Astrocyte (in vitro differentiated cells and primary cell): ENCODE measurements at regions not wholly inside any gene's neighbourhood (a gene's known extent, or its start where the extent isn't known, plus 50 kb on each side); places are given as distances from the start of the nearest gene placed in this dataset.

Source experiments
- DNase-seq: peaks from one replicate; pipeline ENCODE4 v3.0.0-alpha.2; 2010; ENCODE audit warnings: low read depth
- FAIRE-seq: peaks from 2 replicates; lab custom pipeline; 2011; peaks lifted over from hg19 to GRCh38; lab: Jason Lieb, UNC
- H2AFZ ChIP-seq: 2 replicates; pipeline ENCODE4 v1.6.0; 2012; ENCODE audit warnings: low read depth, low read length, inconsistent platforms
- H3K27ac ChIP-seq: 2 replicates; pipeline ENCODE4 v1.5.1; 2011; ENCODE audit warnings: low read depth, low read length, inconsistent platforms
- H3K27me3 ChIP-seq: 2 replicates; pipeline ENCODE4 v1.6.0; 2011; ENCODE audit warnings: low read length, inconsistent platforms; ENCODE audit not compliant: insufficient read depth
- H3K36me3 ChIP-seq: 2 replicates; pipeline ENCODE4 v1.5.1; 2011; ENCODE audit warnings: low read length, inconsistent platforms; ENCODE audit not compliant: insufficient read depth
- H3K4me1 ChIP-seq: 2 replicates; pipeline ENCODE4 v1.5.1; 2011; ENCODE audit warnings: low read length, inconsistent platforms; ENCODE audit not compliant: insufficient read depth
- H3K4me2 ChIP-seq: 2 replicates; pipeline ENCODE4 v1.6.0; 2012; ENCODE audit warnings: low read length, inconsistent platforms
- H3K4me3 ChIP-seq: 2 replicates; pipeline ENCODE4 v1.5.1; 2011; ENCODE audit warnings: low read depth, mild to moderate bottlenecking, low read length, inconsistent platforms; ENCODE audit not compliant: insufficient read depth
- H3K79me2 ChIP-seq: 2 replicates; pipeline ENCODE4 v1.6.0; 2012; ENCODE audit warnings: mild to moderate bottlenecking, low read length, inconsistent platforms; ENCODE audit not compliant: insufficient read depth
- H3K9ac ChIP-seq: 2 replicates; pipeline ENCODE4 v1.6.0; 2012; ENCODE audit warnings: mild to moderate bottlenecking, low read length, inconsistent platforms
- H3K9me3 ChIP-seq: 2 replicates; pipeline ENCODE4 v1.5.1; 2012; ENCODE audit warnings: low read depth, mild to moderate bottlenecking, low read length, inconsistent platforms; ENCODE audit not compliant: insufficient read depth
- H4K20me1 ChIP-seq: 2 replicates; pipeline ENCODE4 v1.6.0; 2012; ENCODE audit warnings: low read length, inconsistent platforms; ENCODE audit not compliant: insufficient read depth
- H3K27ac Mint-ChIP-seq: one replicate; pipeline ENCODE4 v1.8.0; 2021; ENCODE audit warnings: mild to moderate bottlenecking, mixed read lengths; ENCODE audit not compliant: unreplicated experiment
- H3K27me3 Mint-ChIP-seq: one replicate; pipeline ENCODE4 v1.8.0; 2021; ENCODE audit warnings: low read depth, mixed read lengths; ENCODE audit not compliant: unreplicated experiment
- H3K36me3 Mint-ChIP-seq: one replicate; pipeline ENCODE4 v1.8.0; 2021; ENCODE audit warnings: low read depth, mixed read lengths; ENCODE audit not compliant: unreplicated experiment
- H3K4me1 Mint-ChIP-seq: one replicate; pipeline ENCODE4 v1.8.0; 2021; ENCODE audit warnings: low read depth, mixed read lengths; ENCODE audit not compliant: unreplicated experiment
- H3K4me3 Mint-ChIP-seq: one replicate; pipeline ENCODE4 v1.8.0; 2021; ENCODE audit warnings: mild to moderate bottlenecking, moderate library complexity, mixed read lengths; ENCODE audit not compliant: unreplicated experiment
- H3K9me3 Mint-ChIP-seq: one replicate; pipeline ENCODE4 v1.8.0; 2021; ENCODE audit warnings: mild to moderate bottlenecking, mixed read lengths; ENCODE audit not compliant: unreplicated experiment
- EZH2 ChIP-seq: IDR thresholded peaks from 2 replicates; pipeline ENCODE4 v1.6.1; 2012; ENCODE audit warnings: mild to moderate bottlenecking, low read length, inconsistent platforms; ENCODE audit not compliant: insufficient read depth
- TF ChIP-seq, protein P1 (sequence below): IDR thresholded peaks from 2 replicates; pipeline ENCODE4 v1.5.1; 2011; ENCODE audit warnings: low read depth, mild to moderate bottlenecking, inconsistent platforms, low read length, moderate library complexity; ENCODE audit not compliant: insufficient read depth

DNA sequence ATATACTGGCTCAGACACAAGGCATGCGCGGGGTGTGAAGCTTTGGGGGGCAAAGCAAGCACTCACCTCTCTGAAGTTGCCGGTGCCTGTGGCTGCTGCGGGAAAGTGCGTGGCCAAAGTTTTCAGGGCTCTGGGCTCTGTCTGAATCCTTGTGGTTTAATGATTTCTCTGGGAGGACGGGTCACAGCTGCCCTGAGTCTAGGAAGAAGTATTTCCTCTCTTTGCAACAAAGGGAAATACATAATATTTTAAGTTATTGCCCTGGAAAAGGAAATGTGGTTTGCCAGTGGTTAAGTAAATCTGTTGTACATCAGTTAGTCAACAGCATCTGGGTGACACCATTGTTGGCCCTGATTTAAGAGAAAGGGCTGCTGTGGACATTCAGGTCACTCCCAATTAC is 56.7 kb upstream of the ZDBF2 start:
- Histone ChIP-seq H3K27ac (no peak overlapping the region), H3K27me3 (peaks cover 3% of the 10 kb centered on the region), H4K20me1 (no peaks in the 10 kb centered on the region), H3K4me1 (peaks cover 10% of the 10 kb centered on the region), H3K4me2 (peak overlapping the region; percentile 58), H3K79me2 (no peaks in the 10 kb centered on the region), H3K9ac (no peak overlapping the region), H3K4me3 (peak overlapping the region; percentile 6), H3K36me3 (no peaks in the 10 kb centered on the region), H3K9me3 (no peaks in the 10 kb centered on the region), H2AFZ (no peak overlapping the region)
- DNase-seq: peak; percentile 39
- H3K27me3 Mint-ChIP-seq: no peaks in the 10 kb centered on the region
- no peaks in the 10 kb centered on the region for H3K36me3 Mint-ChIP-seq
- H3K4me1 Mint-ChIP-seq: peaks cover 24% of the 10 kb centered on the region
- TF ChIP-seq, protein P1, sequence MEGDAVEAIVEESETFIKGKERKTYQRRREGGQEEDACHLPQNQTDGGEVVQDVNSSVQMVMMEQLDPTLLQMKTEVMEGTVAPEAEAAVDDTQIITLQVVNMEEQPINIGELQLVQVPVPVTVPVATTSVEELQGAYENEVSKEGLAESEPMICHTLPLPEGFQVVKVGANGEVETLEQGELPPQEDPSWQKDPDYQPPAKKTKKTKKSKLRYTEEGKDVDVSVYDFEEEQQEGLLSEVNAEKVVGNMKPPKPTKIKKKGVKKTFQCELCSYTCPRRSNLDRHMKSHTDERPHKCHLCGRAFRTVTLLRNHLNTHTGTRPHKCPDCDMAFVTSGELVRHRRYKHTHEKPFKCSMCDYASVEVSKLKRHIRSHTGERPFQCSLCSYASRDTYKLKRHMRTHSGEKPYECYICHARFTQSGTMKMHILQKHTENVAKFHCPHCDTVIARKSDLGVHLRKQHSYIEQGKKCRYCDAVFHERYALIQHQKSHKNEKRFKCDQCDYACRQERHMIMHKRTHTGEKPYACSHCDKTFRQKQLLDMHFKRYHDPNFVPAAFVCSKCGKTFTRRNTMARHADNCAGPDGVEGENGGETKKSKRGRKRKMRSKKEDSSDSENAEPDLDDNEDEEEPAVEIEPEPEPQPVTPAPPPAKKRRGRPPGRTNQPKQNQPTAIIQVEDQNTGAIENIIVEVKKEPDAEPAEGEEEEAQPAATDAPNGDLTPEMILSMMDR: no peak
- no peak for TF ChIP-seq EZH2
- peak overlapping the region; percentile 40 for H3K4me3 Mint-ChIP-seq
- peaks cover 8% of the 10 kb centered on the region for H3K9me3 Mint-ChIP-seq
- H3K27ac Mint-ChIP-seq: peak overlapping the region; percentile 38
- FAIRE-seq: no peak

DNA sequence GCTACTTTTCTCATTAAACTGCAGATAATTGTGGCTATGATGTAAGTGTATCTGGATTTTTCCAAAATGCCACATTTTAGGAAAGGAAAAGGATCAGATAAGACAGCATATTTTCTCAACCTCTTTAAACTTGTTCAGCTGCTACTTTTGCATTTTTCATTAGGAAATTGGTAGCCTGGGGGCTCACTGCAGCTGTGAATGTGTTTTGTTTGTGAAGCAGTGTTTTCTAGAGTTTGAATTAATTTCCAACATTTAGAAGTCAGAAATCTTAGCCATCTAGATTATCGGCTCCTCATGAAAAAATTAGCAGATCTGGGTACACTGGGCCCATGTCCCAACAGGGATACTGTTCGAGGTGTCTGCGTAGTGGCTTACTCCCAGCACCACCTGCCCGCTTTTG is 56.3 kb upstream of the ZDBF2 start:
- Histone ChIP-seq H3K9me3 (no peaks in the 10 kb centered on the region), H3K4me3 (no peak overlapping the region), H3K4me1 (peaks cover 10% of the 10 kb centered on the region), H4K20me1 (no peaks in the 10 kb centered on the region), H3K27me3 (peaks cover 3% of the 10 kb centered on the region), H3K9ac (no peak overlapping the region), H3K27ac (no peak overlapping the region), H3K36me3 (no peaks in the 10 kb centered on the region), H2AFZ (no peak overlapping the region), H3K4me2 (peak overlapping the region; percentile 58), H3K79me2 (no peaks in the 10 kb centered on the region)
- H3K27me3 Mint-ChIP-seq: peaks cover under 1% of the 10 kb centered on the region
- peaks cover 22% of the 10 kb centered on the region for H3K4me1 Mint-ChIP-seq
- H3K4me3 Mint-ChIP-seq: no peak overlapping the region
- TF ChIP-seq EZH2: no peak
- TF ChIP-seq, protein P1: no peak
- peak overlapping the region; percentile 38 for H3K27ac Mint-ChIP-seq
- H3K9me3 Mint-ChIP-seq: peaks cover 8% of the 10 kb centered on the region
- DNase-seq (no peak), FAIRE-seq (no peak)
- no peaks in the 10 kb centered on the region for H3K36me3 Mint-ChIP-seq

- Histone ChIP-seq H3K27ac (no peak overlapping the region), H3K9me3 (no peaks in the 10 kb centered on the region), H3K4me2 (no peak overlapping the region), H2AFZ (no peak overlapping the region), H4K20me1 (no peaks in the 10 kb centered on the region), H3K9ac (no peak overlapping the region), H3K27me3 (peaks cover 3% of the 10 kb centered on the region), H3K79me2 (no peaks in the 10 kb centered on the region), H3K36me3 (no peaks in the 10 kb centered on the region), H3K4me1 (peaks cover 10% of the 10 kb centered on the region), H3K4me3 (no peak overlapping the region)
- H3K9me3 Mint-ChIP-seq: peaks cover 8% of the 10 kb centered on the region
- peaks cover 2% of the 10 kb centered on the region for H3K27me3 Mint-ChIP-seq
- no peak overlapping the region for H3K27ac Mint-ChIP-seq
- no peak overlapping the region for H3K4me3 Mint-ChIP-seq
- TF ChIP-seq, protein P1: no peak
- no peak for TF ChIP-seq EZH2
- no peak for DNase-seq
- H3K4me1 Mint-ChIP-seq: peaks cover 18% of the 10 kb centered on the region
- H3K36me3 Mint-ChIP-seq: no peaks in the 10 kb centered on the region
- no peak for FAIRE-seq
Observed at GRCh38 chr2:206218796-206219499, 55.5 kb upstream of the ZDBF2 start.
